CD4-positive, alpha-beta T cell treated with Interferon alpha-2 for 1 hour (primary cell): ENCODE measurements at regions not wholly inside any gene's neighbourhood (a gene's known extent, or its start where the extent isn't known, plus 50 kb on each side); places are given as distances from the start of the nearest gene placed in this dataset.

Source experiments
- DNase-seq, 2 donors: peaks; one replicate each; pipeline ENCODE4 v3.0.0-alpha.2; 2020 to 2022

DNA sequence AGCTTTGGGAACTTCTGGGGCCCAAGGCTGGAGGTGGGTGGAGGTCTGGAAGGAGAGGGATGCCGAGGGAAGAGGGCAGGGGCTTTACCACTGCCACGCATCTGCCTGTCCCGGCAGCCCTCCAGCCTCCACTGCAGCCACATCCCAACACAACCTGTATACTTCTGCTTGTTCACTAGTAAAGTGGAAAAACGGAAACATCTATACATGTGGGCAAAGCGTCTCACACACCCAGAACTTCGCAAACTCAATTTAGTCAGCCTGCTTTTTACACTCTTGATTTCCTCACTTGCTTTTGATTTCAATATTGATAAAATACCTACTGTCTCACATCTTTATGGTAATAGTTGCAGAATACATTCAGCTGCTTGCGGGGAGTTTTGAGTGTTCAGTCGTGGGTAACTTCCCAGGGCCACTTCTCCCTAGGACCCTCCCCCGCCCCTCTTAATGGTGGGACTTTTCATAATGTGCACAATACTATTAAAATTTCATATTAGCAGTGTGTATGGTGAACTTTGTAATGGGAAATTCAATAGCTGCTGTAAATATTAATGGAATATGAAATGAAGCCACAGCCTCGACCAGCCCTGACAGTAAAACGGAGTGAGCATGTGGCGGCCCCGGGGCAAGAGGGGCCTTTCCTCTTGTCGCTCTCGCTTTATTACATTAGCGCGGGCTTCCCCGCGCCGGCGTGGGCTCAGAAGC, 85.2 kb downstream of the NR2F2 start:
- no peak for DNase-seq

DNA sequence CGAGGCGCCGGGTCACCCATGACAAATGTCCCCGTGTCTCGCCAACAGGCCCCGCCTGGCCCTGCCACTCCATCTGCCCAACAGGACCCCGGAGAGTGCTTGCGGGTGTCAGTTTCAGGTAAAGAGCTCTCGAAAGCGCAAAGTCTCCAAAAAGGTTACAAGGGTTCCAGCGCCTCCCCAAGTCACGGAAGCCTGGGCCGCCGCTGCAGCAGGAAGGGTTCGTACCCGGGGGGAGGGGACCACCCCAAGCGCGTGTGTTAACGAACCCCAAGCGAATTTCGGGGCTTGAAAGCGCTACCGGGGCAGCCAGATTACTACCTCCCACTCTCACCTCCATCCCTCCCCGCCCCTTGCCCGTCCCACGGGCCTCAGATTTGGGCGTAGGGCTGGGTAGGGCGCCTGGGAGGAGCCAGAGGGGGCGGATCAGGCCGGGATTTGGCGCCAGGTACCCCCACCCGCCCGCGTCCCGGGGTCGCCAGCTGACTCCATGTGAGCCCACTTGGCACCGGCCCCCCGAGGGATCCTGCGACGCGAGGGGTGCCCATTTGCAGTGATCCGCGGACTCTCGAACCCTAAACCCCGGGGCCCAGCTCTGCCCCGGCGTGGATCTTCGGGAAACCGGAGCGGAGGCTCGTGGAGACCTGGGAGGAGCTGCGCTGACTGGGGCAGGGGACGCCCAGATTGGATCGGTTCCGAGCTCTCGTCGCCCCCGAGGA, 85.9 kb downstream of the NR2F2 start:
- no peak for DNase-seq

DNA sequence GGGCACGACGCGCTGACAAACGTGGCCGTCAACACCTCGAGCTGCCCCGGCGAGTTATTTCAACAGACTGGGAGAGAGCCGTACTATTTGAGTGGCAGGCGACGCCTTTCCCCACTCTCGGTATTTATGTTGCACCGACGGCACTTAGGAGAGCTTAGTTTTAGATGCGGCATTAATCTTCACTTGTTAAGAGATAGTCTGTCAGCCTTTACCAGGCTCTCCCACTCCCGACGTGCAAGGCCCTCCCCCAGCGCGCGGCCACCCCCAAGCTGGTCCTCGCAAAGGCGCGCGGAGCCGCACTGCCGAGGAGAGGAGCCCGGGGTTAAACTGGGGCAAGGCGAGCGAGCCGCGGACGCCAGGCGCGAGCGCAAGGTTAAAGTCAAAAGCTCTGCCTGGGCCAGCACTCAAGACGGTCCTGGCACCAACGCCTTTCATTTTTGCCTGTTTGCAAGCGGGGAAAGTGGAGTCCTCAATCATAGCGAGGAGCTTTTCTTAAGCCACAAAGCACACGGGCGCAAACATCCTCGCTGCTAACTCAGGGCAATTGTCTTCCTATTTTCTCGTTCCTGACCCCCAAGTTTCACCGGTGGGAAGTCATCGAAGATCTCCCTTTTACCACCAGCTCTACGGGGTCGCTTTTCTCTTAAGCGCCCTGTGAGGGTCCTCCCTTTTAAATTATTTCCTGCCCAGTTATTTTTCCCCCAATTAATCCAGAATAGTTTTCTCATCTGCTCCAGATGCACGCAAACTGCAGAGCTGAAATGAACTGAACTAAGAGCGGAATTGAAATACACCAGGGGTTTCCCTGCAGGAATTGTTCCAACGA, 86.6 kb downstream of the NR2F2 start:
- no peak for DNase-seq

DNA sequence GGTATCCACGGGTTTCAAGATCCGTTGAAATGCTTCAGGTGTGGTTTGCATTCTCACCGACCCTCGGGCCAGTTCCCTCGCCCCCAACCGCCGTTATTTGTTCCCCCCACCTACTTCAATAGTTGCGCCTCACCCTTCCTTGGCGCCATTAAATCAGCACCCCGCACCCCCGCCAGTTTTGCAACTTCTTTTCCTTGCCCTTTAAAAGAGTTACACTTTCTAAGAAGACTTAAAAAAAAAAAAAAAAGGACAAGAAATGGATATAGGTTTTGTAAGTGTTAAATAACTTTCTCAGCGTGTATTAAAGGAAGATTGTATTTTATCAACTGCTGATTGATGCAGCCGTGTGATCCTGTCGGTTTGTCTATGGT, 87.2 kb downstream of the NR2F2 start:
- no peak for DNase-seq

DNA sequence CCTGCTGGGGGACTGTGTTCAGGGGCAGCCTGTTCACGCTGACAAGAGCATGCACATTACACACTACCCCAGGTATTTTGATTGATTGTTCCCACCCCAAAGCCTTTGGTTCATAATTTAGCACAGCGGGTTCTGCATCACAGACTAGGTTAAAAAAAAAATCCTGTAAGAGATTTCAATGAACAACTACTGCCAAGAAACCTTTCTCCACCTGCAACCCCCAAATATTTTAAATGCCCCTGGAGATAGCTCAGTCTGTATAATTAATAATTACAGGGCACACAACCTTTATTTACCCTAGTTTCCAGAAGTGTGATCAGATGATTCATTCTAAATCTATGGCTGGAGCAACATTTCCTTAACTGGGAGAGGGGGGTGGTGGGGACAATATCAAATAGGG, 87.6 kb downstream of the NR2F2 start:
- no peak for DNase-seq

DNA sequence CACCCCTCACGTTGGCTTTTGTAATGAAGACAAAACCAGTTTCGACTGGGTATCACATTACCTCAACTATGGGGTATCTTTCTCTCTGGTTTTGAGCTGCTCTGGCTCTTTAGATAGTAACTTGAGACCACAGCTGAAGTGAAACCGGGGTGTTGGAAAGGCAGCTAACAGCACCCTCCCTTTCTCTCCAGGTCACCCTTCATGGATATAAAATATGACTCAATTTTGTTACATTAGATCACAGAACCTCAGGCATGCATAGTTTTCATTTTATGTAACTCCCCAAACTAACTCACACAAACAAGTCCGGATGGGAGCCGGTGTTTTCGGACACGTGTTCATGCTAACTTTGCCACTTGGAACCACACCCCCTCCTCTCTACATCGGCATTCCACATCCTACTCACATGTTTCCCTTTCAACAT, 90.7 kb downstream of the NR2F2 start:
- no peak for DNase-seq

DNA sequence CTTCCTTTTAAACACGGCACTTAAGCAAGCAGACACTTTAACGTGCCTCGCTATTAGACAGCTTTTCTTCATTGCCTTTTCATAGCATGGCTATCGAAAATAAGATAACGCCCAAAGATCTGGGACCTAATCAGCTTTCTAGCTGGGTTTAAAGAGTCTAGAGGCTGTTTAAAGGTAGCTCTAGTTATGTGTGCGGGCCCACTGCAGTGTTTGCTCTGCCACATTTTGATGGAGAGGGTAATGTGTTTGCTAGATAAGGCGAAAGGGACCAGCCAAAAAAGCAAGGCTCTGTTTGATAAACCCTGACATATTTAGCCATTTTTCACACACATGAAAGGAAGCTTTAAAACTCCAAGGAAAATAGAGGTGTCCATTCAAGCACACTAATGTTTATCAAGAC, 91.6 kb downstream of the NR2F2 start:
- DNase-seq: no peak

DNA sequence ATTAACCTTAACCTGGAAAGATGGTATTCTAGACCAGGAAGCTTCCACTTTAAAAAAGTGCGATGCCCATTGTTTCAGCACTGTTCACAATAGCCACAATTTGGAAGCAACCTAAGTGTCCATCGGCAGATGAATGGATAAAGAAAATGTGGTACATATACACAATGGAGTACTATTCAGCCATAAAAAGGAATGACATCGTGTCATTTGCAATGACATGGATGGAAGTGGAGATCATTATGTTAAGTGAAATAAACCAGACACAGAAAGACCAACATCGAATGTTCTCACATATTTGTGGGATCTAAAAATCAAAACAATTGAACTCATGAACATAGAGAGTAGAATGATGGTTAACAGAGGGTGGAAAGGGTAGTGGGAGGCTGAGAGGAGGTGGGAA, 94.2 kb downstream of the NR2F2 start:
- no peak for DNase-seq

DNA sequence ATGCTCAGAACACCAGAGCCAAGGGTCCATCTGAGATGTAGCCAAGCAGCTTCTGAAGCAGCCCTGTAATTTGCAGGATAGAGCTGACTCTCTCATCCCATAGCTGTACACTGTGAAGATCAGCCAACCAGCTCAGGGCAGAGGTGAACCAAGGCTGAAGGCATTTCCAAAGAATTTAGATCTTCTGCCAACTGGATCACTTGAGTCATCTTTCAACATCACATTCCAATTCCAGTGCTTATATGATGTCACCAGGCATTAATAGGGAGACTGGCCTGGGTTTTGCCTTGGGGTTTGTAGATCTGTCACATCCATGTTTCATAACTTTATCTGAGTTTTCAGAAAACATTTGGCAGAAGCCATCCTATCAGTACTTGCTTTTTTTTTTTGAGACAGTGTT, 98.2 kb downstream of the NR2F2 start:
- no peak for DNase-seq

DNA sequence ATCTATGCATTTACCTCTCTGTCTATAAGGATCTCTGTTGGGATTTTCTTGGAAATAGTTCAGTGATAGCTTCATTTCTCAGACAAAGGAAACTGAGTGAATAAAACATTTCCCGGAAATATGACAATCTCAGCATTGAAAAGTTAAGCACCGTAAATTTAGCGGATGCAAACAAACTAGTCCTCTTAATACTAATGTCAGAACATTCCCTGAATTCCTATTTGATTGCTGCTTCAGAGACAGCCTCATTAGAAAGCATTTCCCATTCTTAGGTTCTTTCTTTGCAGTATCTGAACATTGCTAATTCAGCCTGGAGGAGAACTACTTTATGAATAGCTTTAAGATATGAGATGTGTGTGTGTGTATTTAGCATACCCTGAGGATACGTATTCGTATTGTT, 101.3 kb downstream of the NR2F2 start:
- no peak for DNase-seq

DNA sequence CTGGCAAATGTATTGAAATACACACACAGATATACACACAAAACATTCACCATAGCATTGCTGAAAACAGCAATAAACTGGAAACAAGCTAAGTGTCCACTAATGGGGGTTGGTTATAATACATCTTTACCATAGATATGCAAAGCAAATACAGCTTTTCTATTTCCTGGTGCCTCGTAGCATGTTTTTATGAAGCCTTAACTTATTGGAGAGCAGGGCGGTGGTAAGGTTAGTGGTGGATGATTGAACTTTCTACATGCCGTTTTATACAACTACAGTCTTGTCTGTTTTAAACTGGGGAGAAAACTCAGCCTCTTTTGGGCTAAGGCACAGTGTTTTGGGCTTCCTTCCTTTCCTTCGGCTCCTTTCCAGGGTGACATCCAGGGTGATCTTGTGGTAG, 104.5 kb downstream of the NR2F2 start:
- DNase-seq: no peak

DNA sequence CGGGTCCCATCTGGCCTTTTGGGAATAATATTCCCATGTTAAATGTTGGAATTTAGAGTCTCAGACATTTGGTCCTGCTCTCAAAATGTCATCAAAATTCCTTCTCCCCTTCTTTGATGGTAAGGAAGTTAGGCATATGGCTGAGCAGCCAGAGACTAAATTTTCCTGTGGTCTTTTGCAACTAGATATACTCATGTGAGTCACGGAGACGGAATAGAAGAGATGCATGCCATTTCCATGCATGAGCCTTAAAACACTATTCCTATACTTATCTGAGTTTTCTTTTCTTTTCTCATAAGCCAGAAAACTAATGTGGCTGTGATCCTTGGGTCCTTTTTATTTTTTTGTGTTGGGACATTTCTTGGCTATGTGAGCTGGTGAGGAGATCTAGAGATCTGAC, 105.3 kb downstream of the NR2F2 start:
- DNase-seq: no peak

DNA sequence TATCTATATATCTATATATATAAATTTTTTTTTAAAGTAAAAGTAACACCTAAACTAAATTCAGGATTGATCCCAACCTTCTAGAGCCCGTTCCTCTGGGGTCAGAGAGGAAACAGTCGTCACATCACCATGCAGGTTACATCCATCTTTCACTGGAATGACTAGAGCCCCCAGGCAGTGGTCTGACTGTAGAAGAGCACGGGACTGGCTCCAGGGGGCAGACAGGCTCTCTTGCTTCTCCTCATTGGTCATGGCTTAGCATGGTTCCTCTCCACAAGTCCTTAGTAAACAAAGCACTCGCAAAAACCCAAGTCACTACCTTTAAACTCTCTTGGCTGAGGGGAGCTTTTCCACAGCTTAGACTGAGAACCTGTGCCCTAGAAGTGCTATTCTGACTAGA, 110.5 kb downstream of the NR2F2 start:
- no peak for DNase-seq

DNA sequence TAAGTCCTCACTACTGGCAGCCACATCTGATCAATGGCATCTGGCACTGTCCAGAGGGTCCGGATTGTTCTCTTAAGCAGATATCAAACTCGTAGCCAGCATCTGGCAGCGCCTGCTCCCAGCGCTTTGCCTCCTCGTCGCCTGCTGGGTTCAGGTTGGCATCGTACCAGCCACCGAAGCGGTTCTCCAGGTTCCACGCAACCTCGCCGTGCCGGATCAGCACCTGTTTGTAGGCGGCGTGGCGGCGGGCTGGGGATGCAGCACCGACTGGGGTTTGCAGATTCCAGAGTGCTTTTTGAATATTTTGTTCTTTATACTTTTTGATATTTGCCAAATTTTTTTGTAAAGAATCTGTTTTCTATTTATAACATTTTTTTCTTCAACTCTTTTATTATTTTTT, 111.6 kb downstream of the NR2F2 start:
- no peak for DNase-seq

DNA sequence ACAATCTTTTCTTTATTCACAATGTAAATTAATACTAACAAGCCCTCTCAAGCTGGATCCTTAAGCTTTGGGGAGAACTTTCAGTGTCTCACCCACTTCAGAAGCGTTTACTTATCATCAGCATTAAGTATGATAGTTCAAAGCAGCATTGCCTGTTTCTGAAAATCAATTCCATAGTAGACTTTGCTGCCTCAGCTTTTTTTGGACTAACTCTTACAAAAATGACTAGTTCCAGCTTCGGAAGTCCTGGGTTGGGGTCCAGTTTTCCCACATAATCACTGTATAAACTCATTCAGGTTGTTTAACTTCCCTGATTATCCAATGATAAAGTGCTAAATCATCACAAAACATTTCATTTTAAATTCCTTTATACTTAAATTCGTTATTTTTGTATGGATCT, 114.4 kb downstream of the NR2F2 start:
- no peak for DNase-seq

DNA sequence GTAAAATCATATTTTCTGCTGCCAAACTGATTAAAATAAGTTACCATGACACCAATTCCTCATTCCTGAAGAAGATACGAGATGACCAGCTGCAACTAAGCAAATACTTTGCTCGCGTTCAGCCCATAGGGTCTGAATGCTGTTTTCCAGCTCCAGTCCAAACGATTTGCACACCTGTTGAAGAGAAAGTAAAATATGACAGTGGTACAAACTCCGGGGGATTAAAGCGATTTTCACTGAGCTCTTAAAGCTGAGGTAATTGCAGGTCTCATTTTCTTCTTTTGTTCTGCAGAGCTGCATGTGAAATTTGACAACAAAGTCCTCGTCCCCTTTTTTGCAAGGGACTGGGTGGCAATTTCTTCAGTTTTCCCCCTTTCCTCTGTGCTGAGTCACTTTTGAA, 118.4 kb downstream of the NR2F2 start:
- DNase-seq: no peak

DNA sequence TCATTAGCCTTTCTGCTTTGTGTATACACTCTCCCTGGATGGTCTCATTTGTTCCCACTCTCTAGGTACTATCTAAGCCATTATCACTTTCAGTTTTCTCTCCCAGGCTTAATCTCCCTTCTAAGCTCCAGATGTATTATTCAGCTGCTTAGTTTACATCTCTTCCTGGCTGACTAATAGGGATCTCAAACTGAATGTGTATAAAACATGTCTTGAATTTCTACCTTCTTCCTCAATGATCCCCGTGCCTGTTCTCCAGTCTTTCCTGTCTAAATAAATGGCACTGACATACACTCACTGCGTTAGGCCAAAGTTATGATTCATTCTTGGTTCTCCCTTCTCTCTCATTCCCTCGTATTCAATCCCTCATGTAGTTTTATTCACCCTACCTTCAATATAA, 127.3 kb downstream of the NR2F2 start:
- DNase-seq: no peak

DNA sequence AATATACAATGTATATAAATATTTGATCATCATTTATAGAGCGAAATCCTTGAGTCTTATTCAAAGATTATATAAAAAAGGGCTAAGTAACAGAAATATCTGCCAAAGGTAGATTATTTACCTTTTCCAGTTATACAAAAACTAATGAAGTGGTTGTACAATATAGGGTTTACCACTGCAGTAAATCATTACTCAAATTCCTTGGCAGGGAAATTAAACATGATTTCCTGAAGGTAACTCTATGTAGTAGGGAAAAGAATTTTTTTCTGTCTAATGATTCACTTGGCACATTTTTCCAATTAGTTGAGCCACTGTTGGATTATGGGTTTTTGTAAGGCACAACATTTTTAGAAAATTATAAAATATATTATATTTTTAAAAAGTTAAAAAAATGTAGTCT, 129.6 kb downstream of the NR2F2 start:
- no peak for DNase-seq

DNA sequence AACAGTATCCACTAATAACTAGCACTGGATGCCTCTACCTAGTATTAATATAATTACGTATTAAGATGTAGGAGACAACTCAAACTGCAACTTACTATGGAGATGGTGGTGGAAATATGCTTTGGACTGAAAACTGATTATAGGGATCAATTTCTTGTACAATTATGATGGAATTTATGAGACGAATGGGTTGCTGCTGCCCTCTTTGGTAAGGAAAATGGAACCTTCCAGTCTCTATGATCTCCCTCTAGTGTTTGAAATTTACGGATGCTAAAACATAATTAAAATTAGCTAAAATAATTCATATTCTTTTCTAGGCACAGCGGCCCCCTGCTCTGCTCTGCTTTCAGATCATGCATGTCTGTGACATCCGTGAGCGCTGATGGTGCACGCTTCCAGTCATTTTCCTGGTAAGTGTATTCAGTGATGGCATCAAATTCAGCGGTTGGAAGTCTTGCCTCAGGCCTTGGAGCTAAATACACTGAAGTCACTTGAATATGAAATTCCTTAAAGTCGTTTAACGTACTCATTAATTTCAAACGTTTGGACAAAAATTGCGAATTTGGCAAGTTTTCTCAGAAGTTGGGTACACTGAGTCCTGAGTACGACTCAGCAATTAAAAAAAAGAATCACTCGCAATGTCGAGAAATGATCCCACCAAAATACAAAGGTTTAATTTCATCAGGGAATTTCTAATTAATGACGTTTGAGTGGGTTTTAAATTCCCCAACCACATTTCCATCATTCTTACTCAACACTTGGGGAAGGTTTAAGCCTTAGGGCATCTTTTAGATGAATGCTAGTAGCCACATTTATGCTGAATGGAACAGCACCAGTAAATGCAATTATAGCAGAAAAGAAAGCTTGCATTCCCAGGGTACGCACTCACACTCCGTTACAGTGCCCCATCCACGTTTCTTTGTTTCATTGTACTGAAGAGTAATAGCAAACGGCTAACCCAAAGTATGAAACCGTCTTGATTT, 132.6 kb downstream of the NR2F2 start:
- DNase-seq: no peak

DNA sequence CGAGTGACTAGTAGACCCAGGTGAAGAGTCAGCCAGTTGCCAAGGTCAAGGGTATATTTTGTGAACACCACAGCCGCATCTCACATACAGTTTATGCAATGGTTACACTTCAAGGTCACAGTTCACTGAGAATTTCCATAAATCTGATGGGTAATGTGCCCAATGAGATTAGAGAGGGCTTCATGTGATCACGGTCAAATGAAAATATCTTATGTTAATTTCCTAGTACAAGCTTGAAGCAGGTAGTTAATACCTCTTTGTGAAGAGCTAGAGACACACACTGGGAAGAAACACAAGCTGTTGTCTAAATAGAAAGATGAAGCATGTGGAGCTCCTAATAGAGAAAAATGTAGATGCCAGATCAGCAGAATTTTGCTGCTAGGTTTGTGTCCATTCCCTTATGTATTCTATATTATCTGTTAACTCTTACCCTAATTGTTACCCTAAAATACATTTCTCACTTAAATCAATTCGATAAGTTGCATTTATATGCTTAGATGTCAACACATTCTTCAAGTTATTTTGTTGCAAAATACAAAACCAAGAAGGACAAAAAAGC, 136.0 kb downstream of the NR2F2 start:
- DNase-seq: no peak

DNA sequence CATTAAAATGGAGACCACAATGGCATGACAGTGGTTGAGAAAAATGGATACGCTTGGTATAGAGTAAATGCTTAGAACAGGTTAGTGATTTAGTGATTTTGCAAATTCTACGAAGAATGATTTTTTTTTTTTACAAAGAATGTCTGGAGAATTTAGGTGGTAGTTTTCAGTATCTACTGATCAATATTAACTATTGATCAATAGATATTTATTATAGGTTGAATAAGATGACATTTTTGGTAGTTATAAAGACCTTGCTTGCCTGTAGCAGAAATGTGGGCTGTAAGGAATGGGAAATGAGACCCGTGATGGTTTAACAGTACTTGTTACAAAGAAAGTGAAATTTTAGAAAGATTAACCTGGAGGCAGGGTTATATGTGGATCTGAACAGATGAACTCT, 137.5 kb downstream of the NR2F2 start:
- no peak for DNase-seq

DNA sequence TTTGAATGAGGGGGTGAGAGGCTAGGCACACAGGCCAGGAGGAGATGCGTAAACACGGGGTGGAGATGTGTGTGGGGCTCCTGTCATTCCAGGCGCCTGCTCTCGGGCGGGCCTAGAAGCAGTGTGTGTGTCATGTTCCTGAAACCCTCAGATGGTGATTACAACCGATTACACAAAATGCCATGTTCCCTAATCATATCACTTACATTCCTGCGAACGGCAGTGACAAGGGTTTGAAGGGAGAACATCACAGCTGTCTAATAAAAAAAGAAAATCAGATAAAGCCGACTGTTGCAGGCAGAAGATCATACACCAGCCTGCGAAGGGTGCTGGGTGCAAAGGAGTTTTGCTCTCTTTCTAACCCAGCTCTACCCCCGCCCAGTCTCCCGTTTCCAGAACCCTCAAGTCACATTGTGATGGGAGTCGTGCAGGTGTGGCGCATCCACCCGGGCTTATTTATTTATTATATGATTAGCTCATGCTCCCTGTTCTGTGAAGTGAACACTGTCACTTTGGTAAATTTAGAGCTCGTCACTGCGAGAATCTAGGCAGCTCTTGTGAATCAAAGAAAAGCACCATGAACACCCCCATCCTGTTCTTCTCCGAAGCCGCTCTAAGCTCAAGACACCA, 140.3 kb downstream of the NR2F2 start:
- no peak for DNase-seq
